ELR (cell line): ENCODE measurements at regions not wholly inside any gene's neighbourhood (a gene's known extent, or its start where the extent isn't known, plus 50 kb on each side); places are given as distances from the start of the nearest gene placed in this dataset.

Experiments
- DNase-seq: peaks from one replicate; pipeline ENCODE4 v3.0.0-alpha.2; 2015; ENCODE audit warnings: low read depth

DNA sequence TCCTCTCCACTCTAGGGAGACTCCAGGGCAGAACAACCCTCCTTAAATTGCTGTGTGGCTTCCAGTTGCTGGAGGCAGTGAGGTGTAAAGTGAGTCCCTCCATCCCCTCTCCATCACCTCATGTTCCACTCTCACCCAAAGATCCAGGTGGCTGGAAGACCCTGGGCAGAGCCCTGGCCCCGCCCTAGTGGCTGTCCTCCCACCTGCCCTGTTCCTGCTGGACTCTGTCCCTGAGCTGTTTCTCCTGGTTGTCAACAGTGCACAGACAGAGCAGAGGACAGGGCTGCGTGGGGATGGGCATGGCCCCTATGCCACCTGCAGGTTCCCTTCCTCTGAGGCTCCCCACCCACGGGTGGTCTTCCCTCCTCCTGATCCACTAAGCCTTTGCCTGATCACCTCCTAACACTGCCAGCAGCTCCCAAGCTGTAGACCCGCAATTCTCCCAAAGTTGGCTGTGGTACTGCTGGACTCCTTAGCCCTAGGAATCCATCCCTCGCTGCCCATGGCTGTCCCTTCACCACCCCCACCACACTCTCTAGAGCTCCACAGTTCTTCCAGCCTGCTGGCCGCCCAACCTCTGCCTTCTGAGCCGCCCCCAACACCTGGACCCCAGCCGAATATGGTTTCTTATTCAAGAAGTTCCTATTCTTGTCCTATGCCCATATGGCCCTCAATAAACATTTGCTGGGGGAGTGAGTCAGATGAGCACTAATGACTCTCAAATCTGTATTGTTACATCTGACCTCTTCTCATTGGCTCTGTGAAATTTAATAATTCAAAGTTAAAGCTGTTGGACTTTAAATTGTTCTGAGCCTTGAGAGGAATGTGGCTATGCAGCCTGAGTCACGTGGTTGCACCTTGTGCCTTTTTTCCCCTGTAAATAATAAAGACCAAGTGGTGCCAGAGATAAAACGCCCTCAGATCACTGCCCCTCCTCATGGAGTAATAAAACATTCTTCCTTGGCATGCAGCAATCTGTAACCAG lies 260.0 kb upstream of the HS6ST1 start:
- DNase-seq: no peak

DNA sequence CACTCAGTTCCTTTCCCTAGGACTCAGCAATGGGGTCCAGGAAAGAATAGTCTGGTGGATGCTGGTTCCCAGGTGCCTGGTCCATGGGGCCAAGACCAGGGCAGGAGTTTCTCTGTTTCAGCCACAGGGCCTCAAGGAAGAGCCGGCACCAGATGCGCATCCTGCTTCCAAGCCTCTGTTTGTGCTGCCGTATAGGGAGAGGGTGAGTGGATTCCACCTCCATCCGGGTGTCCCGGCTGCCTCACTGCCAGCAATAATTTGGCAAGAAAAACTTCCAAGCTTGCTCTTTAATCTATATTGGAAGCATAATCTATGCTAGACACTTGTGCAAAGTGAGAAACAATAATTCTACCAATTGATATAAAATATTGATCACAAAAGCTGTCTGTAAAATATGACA lies 261.2 kb upstream of the HS6ST1 start:
- DNase-seq: no peak

DNA sequence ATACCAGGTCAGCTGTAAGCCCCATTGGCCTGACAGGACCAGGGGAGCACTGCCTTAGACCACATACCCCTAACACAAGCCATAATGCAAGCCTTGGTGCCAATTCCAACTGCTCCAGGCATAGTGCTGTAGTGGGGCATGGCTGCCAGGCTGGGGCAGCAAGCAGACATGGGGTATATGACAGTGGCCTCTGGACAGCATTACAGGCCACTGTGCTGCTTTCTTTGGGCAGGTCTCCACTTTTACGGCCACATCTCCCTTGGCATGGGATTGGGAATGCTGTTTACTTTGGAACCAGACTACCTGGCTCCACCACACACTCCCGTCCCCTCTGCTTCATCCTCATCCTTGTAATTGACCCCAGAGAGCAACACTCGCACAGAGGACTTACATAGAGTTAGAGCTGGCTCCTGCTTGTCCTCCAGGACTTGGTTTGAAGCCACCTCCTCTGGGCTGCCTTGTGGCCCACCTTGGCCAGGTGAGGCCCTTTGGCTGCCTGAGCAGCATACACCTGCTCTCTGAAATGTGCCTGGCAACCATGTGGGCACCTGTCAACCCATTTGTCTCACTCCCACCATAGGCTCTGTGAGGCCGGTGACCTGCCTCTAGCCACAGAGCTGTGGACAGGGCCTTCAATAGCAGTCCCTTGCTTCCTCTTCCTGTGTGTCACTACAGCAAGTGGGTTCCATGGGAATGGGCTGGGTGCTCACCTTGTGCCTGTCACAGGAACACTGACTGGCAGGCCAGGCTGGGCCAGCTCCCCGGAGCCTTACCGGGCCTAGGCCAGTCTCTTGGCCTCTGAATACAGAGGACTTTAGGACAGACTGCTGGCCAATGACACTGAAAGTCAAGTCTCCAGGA lies 262.6 kb upstream of the HS6ST1 start:
- DNase-seq: no peak

DNA sequence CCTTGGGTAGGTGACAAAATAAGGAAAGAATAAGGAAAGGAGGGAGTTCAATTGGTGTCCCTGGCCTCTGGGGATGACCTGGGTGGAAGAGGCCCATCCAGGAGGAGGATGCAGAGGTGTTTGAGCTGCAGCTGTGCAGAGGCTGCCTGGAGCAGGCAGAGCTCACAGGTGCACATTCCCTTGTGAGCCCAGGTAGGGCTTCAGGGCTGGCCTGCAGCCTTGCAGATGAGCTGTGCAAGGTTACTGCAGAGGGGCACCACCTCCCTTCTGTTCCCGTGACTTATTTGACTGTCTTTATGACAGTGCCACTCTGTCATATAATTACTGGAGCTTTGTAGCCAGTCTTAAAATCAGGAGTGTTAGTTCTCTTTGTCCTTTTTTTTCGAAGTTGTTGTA lies 263.2 kb upstream of the HS6ST1 start:
- no peak for DNase-seq

DNA sequence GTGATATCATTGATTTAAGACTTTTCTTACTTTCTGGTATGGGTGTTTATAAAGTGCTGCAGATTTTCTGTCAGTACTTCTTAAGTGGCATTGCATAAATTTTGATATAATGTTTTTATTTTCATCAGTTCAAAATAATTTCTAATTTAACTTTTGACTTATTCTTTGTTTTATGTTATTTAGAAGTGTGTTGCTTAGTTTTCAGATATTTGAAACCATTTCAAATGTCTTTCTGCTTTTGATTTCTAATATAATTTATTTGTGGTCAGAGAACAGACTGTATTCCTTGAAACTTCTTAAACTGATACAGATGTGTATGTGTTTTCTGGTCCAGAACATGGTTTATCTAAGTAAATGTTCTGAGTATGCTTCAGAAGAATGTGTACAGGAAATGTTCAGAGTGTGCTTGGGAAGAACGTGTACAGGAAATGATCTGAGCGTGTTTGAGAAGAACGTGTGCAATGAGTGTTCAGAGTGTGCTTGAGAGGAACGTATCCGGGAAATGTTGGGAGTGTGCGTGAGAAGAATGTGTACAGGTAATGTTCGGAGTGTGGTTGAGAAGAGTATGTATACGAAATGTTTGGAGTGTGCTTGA lies 265.7 kb upstream of the HS6ST1 start:
- DNase-seq: peak; percentile 2

DNA sequence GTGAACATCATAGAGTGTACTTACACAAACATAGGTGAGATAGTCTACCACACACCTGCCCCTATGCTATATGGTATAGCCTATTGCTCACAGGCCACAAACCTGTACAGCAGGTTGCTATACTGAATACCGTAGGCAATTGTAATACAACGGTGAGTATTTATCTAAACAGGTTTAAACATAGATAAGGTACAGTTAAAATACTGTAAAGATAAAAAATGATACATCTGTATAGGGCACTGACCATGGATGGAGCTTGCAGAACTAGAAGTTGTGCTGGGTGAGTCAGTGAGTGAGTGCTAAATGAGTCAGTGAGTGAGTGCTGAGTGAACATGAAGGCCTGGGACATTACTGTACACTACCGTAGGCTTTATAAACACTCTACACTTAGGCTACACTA lies 267.0 kb upstream of the HS6ST1 start:
- DNase-seq: peak; percentile 60

DNA sequence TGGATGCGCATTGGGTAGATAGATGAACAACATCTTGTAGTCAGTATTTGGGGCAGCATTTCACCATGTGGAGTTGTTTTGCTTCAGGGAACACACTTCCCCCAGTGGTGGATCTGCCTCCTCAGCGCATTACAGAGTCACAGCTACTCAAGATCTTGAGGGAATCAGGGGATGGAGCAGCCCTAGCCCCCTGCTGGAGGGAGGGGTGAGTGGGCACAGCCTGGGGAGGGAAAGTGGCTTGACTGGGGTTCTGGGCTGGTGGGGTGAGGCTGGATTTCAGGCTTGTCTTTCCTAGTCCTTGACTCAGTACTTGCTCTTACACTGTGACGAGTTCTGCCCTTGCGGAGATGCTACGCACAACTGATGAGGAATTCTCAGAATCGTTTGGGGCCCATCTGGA lies 271.0 kb upstream of the HS6ST1 start:
- no peak for DNase-seq

DNA sequence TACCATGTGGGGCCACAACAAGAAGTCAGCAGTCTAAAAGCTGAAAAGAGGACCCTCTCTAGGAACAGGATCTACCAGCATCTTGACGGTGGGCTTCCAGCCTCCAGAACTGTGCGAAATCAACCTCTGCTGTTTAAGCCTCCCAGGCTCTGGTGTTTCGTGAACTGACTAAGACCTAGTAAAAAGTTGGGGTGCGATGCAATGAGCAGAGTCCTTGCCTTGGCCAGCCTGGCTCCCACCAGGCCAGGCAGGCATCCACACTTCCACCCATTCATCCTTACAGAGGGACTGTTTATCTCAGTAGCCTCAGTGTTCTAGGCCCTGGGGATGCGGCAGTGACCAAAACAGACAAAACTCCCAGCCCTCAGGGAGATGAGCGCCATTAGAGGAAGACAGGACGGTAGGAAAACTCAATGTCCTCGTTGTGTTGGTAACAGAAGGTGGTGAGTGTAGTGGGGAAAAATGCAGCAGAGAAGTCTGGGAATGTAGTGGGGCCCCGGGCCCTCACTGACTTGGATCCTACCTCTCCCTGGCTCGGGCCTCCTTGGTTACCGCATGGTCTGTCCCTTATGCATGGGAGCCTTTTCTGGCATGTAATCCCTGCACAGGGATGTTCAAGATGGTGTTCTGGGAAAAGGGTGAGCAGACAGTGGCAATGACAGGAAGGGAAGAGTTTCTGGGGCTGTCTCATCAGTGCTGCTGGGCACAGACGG lies 271.8 kb upstream of the HS6ST1 start:
- DNase-seq: no peak

DNA sequence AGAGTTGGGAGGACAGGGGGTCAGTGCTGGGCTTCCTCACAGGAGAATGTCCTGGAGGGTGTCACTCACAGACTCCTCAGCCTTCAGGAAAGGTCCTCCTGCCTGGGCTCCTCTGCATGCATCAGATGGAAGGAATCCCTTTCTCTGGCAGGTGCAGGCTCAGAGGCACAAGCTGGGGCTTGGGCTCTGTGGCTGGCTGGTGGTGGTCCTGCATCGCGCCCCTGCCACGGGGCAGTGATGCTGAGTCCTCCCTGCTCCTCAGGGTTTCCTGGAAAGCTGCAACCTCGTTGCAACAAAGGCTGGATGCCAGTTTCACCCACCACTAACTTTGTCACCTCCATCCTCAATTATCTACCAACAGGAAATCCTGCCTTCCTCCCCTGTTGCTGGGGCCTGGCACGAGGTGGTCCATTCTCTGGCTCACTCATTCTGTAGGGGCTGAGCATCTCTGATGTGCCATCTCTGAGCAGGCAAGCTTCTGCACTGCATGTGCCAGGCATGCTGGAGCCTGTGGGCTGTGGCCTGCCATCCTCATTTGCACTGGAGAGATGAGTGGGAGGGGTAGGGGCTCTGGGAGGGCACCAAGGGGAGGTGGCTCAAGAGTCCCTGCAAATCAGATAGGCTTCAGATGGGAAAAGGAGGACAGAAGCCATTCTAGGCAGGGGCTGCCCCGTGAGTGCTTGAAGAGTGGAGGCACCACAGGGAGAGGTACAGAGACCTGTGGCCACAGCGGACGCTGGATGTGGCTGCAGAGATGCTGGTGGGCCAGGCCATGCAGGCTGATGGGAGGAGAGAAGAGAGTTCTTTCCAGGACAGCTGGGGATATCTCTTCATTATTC lies 272.6 kb upstream of the HS6ST1 start:
- no peak for DNase-seq

DNA sequence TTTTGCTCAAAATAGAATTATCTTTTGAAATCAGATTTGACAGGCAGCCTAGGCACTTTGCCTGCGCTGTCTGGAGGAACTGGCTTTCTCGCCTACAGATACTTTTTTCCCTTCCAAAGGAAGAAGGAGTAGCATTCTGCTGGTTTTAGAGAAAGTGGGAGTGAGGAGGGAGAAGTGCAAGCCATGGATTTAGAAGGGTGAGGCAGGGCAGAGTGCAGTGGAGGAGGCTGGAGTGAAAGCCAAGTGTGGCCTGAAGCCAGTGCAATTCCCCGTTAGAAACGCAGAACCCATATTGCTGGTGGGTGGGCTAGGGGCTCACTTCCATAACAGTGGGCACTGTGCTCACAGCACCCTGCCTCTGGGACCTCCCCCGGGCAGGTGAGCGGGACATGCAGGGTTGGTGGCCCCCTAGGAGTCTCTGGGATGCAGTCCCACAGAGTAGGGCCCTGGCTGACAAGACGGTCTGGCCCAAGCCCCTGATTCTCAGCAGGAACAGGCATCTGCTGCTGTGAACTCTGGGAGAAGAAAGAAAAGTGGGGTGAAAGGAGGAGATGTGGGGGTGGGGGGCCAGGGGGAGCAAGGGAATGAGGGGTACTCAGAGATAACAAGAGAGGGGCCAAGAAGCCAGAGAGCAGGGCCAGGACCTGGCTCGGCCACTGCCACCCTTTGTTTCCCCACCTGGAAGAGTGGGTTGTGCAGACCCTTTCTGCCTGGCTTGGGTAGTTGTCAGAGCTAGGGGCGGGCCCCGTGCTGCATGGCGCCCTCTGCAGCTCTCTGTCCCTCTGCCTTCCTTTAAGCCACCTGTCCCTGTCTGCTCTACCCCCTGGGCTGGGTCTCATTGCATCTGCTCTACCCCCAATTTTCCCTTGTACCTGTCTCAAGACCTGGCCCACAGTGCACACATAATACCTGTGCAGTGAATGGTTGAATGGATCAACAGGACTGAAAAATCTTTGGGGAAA lies 273.5 kb upstream of the HS6ST1 start:
- no peak for DNase-seq

DNA sequence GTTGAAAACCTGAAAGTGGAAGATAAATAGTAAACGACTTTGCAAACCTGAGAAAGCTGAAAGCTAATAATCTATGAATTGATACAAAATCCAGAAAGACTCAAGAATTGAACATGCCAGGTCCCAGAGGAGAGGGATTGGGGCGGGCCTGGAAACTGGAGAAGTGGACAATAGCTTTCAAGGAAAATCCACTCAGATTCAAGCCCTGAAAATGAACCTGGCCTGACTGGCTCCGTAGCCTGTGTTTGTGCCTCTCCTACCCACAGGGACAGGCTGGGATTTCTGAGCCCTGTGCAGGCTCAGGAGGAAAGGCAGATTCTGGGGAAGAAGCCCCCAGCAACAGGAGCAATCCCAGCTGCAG lies 274.8 kb upstream of the HS6ST1 start:
- DNase-seq: no peak

DNA sequence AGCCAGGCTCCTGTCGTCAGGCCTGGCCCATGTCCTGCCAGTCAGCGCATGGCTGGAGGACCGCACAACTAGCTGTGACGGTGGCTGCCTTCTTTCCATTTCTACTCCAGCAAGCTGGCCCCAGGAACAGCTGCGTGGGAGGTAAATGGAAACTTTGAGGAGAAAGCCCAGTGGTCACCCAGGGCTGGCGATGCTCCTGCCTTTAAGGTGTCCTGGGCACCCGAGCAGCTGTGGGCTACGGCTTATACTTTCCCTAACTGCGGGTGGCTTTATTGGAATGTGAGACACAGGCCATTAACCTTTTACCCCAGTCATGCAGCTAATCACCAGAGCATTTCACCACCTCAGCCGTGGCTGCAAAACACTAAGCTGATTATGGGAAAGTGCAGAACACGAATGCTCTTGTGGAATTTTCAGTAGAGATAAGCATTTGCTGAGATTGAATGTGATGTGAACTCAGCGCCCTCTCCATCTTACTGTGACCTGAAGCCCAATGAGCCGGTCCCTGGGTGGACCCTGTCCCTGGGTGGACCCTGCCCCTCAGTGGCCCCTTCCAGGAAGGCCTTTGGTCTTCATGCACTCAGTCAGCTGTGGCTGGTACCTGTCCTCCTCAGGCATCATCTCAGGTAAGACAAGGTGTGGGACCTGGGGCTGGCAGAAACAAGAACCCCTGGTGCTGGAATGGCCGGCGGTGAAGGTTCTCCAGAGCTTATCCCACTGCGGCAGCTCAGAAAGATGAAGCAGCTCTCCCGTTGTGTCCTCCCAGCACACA lies 275.4 kb upstream of the HS6ST1 start:
- no peak for DNase-seq

DNA sequence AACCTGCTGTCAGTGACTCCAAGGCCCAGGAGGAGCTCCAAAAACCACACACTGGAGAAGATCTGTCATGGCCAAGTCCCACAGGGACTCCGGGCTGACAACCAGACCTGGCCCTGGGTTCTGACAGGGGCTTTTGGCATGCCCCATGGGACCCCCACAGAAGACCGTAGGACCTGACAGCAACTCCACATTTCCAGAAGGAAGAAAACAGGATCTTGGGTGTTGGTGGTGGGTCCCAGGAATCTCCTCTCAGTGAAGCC lies 275.9 kb upstream of the HS6ST1 start:
- DNase-seq: no peak

DNA sequence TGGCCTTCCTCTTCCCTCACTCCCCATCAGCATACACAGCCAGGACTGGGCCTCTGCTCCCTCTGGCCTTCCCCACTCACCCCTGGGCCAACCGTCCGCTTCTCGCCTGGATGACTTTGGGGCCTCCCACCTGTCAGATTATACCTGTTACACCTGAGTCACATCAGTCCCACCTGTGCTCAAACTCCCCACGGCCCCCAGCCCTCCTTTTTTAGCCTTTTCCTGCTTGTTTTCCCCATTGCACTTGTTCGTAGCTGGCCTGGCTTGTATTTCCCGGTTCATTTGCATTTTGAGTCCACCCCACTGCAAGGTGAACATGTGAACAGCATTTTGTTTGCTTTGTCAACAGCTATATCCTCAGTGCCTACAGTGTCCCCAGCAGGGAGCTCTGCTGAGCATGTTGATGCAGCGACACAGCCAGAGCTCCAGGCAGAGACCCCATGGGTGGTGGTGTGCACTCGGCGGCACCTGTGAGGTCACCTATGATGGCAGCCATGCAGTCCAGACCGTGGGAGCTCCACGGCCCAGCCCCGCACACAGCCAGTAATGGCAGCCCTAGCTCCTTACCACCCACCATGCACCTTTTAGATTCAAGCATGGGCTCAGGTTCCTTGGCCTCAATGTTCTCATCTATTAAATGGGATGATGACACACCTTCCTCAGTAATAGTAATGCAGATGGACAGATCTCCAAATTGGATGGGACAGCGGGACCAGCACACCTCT lies 276.4 kb upstream of the HS6ST1 start:
- no peak for DNase-seq

DNA sequence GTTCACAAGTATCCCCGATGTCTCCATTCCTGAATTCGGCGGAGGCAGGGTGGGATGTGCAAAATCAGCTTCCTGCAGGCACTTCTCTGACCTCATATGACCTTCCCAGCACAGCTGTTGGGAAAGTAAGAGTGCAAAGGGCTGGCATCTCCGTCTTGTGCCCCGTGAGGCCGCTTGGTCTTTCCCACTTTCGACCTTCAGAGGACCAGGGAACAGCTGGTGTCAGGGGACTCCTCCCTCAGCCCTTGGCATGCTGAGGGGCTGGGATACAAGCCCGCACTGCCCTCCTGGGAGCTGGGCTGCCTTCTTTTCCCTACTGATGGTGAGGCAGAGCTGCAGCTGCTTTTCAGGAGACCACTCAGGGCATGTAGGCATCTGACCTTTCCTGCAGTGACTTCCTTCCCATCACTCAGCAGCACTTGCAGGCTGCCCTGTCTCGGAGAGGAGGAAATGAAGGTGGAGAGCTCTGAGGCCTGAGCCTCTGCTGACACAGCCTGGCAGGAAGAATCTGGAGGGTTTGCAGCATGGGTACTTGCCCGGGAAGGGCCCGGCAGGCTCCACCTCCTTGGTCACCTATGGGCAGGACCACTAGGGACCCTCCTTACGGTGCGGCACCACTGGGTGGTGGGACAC lies 277.2 kb upstream of the HS6ST1 start:
- no peak for DNase-seq

DNA sequence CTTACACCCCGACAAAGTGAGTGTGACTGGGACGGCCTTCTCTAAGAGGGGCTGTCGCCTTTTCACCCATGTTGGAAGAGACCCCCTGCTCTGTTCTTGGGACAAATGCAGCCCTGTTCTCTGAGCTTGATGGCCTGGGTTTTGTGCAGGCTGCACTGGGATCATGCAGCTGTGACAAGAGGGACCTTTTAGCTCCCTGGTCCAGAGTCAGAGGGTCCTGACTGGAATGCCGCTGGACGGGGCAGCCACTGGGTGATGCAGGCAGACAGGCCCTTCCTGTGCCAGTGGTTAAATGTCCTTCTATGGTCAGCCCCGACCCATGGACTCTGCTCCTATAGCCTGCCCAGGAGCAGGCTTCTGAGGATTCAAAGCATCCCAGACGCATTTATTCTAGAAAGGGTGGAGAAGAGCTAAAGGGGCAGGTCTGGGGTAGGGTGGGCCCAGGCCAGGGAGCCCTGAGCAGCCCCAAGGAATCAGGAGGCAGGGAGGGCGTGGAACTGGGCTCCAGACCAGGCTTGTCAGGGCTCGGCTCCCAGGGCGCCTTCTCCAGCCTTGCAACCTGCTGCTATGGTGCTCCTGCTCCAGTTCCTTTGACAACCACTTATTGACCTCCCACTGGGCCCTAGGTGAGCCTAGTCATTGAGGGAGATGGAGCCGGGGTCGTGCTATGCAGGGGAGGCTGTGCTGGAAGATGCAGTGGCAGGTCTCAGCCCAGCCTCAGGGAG lies 277.9 kb upstream of the HS6ST1 start:
- DNase-seq: no peak

DNA sequence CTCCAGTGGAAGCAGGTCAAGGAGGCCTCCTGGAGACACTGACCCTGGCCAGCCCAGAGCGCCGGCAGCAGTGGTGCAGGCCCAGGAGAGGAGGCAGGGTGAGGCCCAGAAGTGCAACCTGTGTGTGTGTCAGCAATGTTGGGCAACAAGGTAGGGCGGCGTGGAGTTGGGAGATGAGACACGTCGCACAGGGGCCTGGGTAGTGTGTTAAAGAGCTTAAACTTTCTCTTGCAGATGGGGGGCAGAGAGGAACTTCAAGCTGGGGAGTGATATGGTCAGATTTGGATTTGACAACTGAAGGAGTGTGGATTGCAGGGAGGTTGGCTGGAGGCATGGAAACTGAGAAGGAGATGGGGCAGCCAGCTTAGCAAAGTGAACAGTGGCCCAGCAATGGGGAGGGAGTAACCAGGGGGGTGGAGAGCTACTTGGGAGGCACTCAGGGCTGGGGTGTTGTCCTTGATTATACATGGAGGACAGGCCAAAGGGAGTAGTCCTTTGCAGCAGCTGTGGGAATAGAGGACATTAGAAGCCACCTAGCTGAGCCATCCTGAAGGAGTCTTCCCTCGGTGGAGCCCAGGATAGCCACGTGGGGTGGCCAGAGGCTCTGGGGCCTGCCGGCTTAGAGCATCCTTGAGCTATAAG lies 278.6 kb upstream of the HS6ST1 start:
- DNase-seq: no peak
